GM20431 (cell line): ENCODE measurements at regions not wholly inside any gene's neighbourhood (a gene's known extent, or its start where the extent isn't known, plus 50 kb on each side); places are given as distances from the start of the nearest gene placed in this dataset.

ENCODE experiments used
- in situ Hi-C: fragments of 300-500 bp; cut with MseI, MboI; formaldehyde crosslinking; loops from one replicate; pipeline ENCODE4 v1.15.0; 2020; ENCODE audit warnings: low sequenced_read_pairs; ENCODE audit not compliant: unreplicated experiment

DNA sequence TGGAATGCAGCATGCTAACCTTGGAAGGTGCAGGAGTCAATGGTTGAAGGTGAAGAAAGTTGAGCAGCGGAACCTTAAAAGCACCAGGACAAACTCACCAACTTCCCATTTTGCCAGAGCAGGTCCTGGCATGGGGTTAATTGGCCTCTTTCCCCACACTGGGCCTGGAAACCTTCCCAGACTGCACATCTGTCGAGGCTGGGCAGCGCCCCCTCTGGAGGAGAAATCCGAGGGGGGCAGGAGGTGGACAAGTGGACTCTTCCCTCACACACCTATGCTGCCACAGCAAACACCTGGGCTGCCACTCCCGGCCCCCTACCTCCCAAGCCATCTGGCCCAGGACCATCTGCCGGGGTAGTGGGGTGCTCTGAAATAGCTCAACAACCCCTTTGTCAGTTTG lies 232.4 kb downstream of the CBLN1 start:
- in situ Hi-C loops = no loop called here

DNA sequence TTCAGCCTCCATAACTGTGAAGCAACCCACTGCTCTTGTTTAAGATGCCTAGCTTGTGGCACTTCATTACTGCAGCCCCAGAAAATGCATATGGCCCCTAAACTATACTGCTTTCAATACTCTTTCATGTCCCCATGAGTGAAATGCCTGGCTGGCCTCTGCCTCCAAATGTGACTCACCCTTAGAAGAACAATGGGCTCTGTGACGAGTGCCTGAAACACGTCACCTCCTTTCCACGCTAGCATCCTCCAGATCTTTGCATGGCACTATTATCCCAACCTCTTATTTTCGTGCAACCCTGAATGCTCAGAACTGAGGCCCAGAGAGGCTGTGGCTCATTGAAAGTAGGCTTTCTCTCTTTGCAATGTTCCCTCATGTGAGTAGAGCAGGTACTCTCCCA lies 233.1 kb downstream of the CBLN1 start:
- in situ Hi-C loops = no loop called here

GRCh38 chr16:49036126-49036525 lies 245.5 kb downstream of the CBLN1 start:
- in situ Hi-C loops = no loop called here

- in situ Hi-C loops = no loop called here
These were observed 254.2 kb downstream of the CBLN1 start for GRCh38 chr16:49027420-49027819.

DNA sequence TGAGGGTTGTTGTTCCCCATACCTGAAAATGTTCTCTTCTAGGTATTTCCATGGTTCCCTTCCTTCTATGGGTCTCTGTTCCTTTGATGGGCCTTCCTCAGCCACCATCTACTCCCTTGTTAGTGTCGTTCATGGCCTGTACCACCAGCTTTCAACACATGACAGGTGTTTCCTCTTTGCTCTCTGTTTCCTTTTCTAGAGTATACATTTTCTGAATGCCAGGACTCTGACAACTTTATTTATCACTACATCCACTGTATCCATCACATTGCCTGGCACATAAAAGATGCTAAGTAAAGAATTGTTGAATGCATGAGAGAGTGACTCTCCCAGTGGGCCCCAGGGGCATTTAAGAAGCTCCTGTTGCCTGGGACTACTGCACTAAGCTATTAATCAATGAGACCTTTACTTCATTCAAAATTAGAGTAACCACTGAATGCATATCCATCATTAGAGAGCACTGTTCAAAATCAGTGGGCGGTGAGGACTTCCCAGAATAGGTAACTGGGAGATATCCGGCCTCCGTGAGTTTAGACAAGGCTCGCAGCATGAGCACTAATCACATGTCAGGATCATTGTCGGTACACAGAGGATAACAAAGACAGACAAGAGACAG lies 255.0 kb downstream of the CBLN1 start:
- in situ Hi-C loops = no loop called here

- in situ Hi-C loops = no loop called here
These were observed 256.7 kb downstream of the CBLN1 start for GRCh38 chr16:49024896-49025295.

DNA sequence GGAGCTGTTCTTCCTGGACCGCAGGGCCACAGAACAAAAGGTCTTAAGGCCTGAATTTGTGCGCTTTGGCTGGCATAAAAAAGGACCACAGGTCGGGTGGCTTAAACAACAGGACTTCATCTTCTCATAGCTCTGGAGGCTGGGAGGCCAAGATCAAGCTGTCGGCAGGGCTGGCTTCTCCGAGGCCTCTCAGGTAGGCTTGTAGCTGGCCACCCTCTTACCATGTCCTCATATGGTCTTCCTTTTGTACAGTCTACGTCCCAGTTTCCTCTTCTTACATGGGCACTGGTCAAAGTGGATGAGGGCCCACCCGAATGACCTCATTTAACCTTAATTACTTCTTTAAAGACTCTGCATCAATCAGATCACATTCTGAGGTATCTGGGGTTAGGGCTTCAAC lies 257.6 kb downstream of the CBLN1 start:
- in situ Hi-C loops = no loop called here

GRCh38 chr16:49023050-49023449 lies 258.6 kb downstream of the CBLN1 start:
- in situ Hi-C loops = no loop called here

GRCh38 chr16:49022351-49022963 lies 259.2 kb downstream of the CBLN1 start:
- in situ Hi-C loops = no loop called here

- in situ Hi-C loops = no loop called here
These were observed 260.5 kb downstream of the CBLN1 start for GRCh38 chr16:49021136-49021535.

DNA sequence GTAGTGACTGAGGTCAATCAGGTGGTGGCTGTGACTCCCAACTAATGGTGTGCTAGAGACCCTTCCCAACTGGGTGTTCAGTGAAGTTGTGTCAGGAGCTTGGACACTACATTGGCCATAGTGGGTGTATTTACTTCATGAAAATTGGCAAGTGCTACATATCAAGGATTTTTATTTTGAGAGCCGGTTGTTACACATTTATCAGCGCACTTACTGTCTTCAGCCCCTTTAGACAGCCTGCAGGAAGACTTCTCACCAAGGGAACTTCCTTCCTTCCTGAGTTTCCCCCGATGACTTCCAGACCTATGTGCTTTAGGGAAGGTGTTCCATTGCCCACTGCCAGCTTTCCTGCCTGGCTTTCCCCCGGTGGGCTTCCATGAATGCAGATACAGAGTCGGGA lies 261.2 kb downstream of the CBLN1 start:
- in situ Hi-C loops = no loop called here

- in situ Hi-C loops = no loop called here
These were observed 261.8 kb downstream of the CBLN1 start for GRCh38 chr16:49019831-49020230.

DNA sequence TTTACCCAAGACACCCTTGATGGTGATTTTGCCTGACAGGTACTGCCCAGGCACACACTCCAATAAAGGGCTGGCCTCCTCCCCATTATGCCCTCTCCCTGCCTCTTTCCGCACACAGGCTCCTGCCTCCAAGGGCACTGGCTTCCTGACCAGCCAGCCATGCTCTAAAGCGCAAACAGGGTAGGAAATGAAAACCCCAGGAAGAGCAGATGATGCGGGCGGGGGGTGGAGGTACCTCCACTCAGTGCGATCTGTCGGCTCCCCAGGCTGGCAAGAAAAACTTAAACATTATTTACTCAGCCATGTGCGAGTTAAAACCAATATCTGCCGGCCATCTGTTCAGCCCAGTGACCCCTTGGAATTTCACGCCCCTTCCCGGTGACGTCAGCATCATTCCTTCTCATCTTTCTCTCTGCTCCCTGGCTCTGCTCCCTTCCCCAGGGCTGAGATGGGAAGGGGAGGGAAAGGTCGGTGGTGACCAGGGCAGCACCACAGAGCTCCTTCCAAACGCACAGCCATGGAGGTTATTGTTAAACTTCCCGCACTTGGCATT lies 262.5 kb downstream of the CBLN1 start:
- in situ Hi-C loops = no loop called here

DNA sequence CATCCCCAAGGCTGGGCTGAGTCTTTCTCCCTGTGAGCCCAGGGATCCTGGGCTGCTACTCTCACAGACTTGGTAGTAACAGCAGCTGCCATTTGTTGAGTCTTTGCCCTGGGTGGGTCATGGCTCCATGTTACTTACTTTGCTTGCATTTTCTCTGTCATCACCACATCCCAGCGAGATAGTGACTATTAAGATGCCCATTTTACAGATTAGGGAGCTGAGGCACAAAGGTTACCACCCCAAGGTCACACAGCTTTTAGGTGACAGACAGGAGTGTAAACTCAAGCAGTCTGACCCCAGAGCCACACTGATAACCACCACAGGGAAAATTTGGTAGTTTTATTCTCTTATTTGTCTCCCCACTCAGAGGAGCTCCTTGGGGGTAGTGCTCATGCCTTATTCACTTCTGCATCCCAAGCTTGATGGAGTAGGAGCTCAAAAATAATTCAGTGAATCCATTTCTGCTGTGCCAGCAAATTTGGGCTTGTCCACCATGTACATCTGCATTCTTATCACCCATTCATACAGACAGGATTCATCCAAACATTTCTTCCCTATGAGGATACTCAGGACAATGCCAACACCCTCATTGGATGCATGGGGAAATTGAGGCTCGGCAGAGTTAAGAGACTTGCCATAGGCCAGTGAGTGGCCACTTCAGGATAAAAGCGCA lies 263.2 kb downstream of the CBLN1 start:
- in situ Hi-C loops = no loop called here

GRCh38 chr16:49017501-49017900 lies 264.1 kb downstream of the CBLN1 start:
- in situ Hi-C loops = no loop called here

DNA sequence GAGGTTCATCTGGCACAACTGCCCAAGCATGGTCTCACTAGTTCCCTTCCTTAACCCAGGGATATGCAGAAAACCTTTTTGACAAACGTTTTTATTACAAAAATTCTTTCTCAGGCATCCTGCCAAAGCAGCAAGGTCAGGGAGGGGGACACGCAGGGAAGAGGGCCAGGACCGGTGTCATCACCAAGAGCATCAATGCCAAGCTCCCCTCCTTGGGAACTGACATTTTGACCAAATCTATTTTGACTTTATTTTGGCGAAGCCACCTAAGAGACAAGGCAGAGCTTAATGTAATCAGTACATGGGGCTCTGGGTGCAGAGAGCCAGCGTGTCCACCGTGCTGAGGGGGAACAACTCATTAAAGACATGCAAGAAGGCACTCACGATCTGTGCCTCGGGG lies 265.2 kb downstream of the CBLN1 start:
- in situ Hi-C loops = no loop called here

DNA sequence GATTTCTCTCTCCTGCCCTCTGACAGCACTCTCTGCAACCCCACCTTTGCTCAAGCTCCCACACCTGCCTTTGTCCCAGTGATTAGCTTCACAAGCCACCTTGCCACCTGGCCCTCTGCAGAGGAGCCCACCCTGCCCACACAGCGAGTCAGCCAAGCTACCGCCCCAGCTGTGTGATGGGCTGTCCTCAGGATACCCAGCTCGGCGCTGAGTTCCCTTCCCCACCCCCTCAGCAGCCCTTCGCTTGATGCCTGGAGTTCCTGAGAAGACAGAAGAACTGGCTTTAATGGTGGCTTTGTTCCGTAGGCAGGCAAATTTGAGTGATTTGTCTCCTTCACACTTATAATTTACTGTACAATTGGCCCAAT lies 266.4 kb downstream of the CBLN1 start:
- in situ Hi-C loops = no loop called here

DNA sequence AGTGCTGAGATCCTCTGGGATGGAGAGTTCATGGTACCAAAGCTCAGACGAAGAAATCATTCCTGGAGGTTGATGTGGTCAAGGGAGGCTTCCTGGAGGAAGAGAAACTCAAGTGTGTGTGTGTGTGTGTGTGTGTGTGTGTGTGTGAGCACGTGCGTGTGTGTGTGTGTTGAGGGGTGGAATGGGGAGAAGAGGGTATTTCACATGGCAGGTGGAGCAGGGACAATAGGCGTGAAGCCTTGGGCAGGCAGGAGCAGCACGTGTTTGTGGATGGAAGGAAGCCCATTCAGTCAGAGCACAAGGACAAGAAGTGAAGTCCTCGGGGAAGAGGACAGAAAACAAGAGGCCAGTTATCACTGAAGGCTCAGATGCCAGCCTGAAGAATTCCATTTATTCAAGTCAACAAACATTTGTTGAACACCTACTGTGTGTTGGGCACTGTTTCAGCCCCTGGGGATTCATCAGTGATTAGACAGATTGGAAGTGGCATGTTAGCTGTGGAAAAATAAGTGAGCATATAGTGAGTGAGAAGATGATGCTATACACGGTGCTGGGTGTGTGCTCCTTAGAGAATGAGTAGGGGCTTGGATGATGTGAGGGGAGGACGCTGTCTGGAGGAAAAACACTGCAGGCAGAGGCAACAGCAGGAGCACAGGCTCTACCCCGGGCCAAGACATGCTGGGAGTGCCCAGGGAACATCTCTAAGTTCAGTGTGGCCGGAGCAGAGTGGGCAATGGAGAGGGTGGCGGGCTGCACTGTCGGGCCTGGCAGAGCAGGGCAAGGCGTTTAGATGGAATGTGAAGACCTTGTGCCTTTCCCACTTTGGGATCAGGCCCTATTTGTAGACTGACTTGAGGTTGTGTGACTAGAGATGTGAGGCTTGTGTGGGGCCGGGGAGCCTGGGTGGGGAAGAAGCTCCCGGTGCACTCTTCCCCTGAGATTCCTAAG lies 267.1 kb downstream of the CBLN1 start:
- in situ Hi-C loops = no loop called here

DNA sequence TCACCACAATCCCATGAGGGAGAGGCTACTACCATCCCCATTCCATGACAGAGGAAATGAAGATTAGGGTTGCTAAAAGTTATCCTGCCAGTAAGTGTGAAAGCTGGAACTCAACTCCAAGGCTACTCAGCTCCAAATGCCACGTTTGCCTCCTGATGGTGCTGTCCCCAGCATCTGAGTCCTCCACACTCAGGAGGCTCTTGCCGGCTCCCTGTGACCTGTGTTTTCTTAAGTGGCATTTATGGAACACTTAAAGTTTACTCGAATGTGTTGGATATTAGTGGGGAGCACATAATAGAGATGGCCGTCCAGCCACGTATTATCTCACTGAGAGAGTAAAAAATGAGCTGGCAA lies 267.9 kb downstream of the CBLN1 start:
- in situ Hi-C loops = no loop called here

DNA sequence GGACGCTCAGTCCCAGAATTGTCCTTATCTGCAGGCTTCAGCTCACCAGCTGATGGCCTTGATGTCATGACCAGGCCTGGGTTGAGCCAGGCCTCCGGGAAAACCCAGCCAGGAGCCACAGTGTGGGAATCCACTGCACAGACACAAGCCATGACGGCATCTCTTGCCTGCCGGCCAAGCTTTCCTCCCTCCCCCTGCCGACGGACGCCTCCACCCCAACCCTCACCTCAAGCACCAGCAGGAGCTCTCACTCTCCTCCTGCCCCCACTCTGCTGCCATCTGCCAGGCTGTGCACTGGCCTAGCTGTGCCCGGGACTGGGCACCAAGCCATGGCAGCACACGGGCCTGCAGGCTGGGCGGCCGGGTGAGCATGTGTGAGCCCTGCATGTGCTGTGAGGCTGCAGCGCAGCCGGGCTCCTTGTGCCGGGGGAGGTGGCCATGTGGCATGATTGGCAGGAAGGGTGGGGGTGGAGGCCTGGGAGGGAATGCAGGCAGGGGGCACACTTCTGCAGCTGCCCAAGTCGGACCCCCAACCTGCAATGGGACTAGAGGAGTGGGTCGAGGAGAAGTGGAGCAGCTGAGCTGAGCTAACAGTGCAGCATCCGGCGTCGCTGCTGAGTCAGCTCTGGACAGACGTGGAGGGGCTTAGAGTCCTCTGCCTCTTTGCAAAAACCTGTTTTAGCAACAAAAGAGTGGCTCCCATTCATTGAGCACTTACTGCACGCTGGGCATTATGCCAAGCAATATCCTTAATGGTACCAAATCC lies 268.5 kb downstream of the CBLN1 start:
- in situ Hi-C loops = no loop called here
